Sigmoid colon (tissue), 6 donors: ENCODE measurements at regions not wholly inside any gene's neighbourhood (a gene's known extent, or its start where the extent isn't known, plus 50 kb on each side); places are given as distances from the start of the nearest gene placed in this dataset.
"Not testable (repeated sequence)": the region's sequence is repeated elsewhere in the genome, so short reads cannot be mapped to it uniquely, and the experiment has no call there.

ENCODE experiments used
- DNase-seq: peaks from one replicate; pipeline ENCODE4 v3.0.0-alpha.2; 2019
- H3K27ac ChIP-seq, 4 donors: fragments of 200-600 bp; sonication (generic); one replicate each; pipeline ENCODE4 v1.5.1; 2016 to 2019; ENCODE audit warnings: mild to moderate bottlenecking in 1 of 4
- H3K27me3 ChIP-seq, 3 donors: fragments of 200-600 bp; sonication (generic); one replicate each; pipeline ENCODE4 v1.5.1; 2019; ENCODE audit warnings: mild to moderate bottlenecking in 1 of 3
- H3K36me3 ChIP-seq, 4 donors: fragments of 200-600 bp; sonication (generic); one replicate each; pipeline ENCODE4 v1.5.1; 2016 to 2019
- H3K4me1 ChIP-seq, 4 donors: fragments of 200-600 bp; sonication (generic); one replicate each; pipeline ENCODE4 v1.5.1; 2017 to 2019
- H3K4me3 ChIP-seq, 4 donors: fragments of 200-600 bp; sonication (generic); one replicate each; pipeline ENCODE4 v1.5.1; 2017 to 2019; ENCODE audit warnings: mild to moderate bottlenecking in 2 of 4, moderate library complexity in 1 of 4
- H3K9me3 ChIP-seq, 4 donors: fragments of 200-600 bp in 3 of 4; sonication (generic) in 3 of 4; one replicate each; pipeline versions ENCODE4 v1.5.1 to v1.6.1; 2013 to 2019
- CTCF ChIP-seq, 4 experiments: fragments of 450-650 bp in 3 of 4; fragments of 200-600 bp in 1 of 4; IDR thresholded peaks; one replicate each; pipeline ENCODE4 v1.5.1; 2016 to 2019; ENCODE audit warnings: antibody characterized with exemption in 4 of 4, mild to moderate bottlenecking in 3 of 4, moderate library complexity in 2 of 4
- EP300 ChIP-seq, 4 donors: sonication (generic); formaldehyde crosslinking; IDR thresholded peaks; one replicate each; pipeline ENCODE4 v1.6.1; 2017; ENCODE audit warnings: antibody characterized with exemption in 4 of 4
- POLR2A ChIP-seq, 2 donors: fragments of 450-650 bp; IDR thresholded peaks; one replicate each; pipeline ENCODE4 v1.6.1; 2016; ENCODE audit warnings: antibody characterized with exemption in 2 of 2, mild to moderate bottlenecking in 2 of 2, moderate library complexity in 2 of 2
- POLR2AphosphoS5 ChIP-seq, 4 donors: sonication (generic); formaldehyde crosslinking; IDR thresholded peaks; one replicate each; pipeline ENCODE4 v1.6.1; 2017; ENCODE audit warnings: antibody characterized with exemption in 4 of 4
- WGBS, 2 donors: extraction: QIAGEN DNeasy Blood & Tissue Kit; methylation state at CpG; one replicate each; pipeline ENCODE4 v1.1.7; 2013; 5-methylcytosine and 5-hydroxymethylcytosine counted together
- intact Hi-C: fragments of 100-400 bp; cut with DNase I; formaldehyde crosslinking; loops from one replicate; pipeline ENCODE4 v1.15.1; 2023
- donor health status: healthy with polysubstance abuse.
- donor health status: healthy.

GRCh38 chr5:164148292-164148691 lies 642.9 kb downstream of the MAT2B start:
- no peak for DNase-seq
- H3K27ac ChIP-seq = no peak overlapping the region
- H3K4me1 ChIP-seq = no peaks in the 10 kb centered on the region
- intact Hi-C loops = no loop called here
- H3K9me3 ChIP-seq = no peaks in the 10 kb centered on the region
- no peak overlapping the region for H3K4me3 ChIP-seq
- no peaks in the 10 kb centered on the region for H3K27me3 ChIP-seq
- WGBS, 2 donors = 67 to 78% methylated on average over 4 of the region's 4 CpGs
- H3K36me3 ChIP-seq = no peaks in the 10 kb centered on the region
- no peak for TF ChIP-seq EP300 (IDR thresholded peaks at IDR 0.05)
- no peak for TF ChIP-seq CTCF (IDR thresholded peaks at IDR 0.05)
- TF ChIP-seq POLR2AphosphoS5 (IDR thresholded peaks at IDR 0.05) = no peak
- TF ChIP-seq POLR2A (IDR thresholded peaks at IDR 0.05) = no peak

DNA sequence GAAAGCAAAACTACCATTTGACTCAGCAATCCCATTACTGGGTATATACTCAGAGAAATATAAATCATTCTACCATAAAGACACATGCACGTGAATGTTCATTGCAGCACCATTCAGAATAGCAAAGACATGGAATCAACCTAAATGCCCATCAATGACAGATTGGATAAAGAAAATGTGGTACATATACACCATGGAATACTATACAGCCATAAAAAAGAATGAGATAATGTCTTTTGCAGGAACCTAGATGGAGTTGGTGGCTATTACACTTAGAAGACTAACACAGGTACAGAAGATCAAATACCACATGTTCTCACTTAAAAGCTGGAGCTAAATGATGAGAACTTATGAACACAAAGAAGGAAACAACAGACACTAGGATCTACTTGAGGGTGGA lies 647.1 kb downstream of the MAT2B start:
- H3K27ac ChIP-seq, H3K4me3 ChIP-seq, intact Hi-C loops, H3K27me3 ChIP-seq, DNase-seq, H3K9me3 ChIP-seq, H3K36me3 ChIP-seq: not testable (repeated sequence)
- peaks cover 0 to 10% (median 0%) of the 10 kb centered on the region in 4 donors for H3K4me1 ChIP-seq
- WGBS, 2 donors = 83 to 88% methylated on average over 1 of the region's 1 CpG

DNA sequence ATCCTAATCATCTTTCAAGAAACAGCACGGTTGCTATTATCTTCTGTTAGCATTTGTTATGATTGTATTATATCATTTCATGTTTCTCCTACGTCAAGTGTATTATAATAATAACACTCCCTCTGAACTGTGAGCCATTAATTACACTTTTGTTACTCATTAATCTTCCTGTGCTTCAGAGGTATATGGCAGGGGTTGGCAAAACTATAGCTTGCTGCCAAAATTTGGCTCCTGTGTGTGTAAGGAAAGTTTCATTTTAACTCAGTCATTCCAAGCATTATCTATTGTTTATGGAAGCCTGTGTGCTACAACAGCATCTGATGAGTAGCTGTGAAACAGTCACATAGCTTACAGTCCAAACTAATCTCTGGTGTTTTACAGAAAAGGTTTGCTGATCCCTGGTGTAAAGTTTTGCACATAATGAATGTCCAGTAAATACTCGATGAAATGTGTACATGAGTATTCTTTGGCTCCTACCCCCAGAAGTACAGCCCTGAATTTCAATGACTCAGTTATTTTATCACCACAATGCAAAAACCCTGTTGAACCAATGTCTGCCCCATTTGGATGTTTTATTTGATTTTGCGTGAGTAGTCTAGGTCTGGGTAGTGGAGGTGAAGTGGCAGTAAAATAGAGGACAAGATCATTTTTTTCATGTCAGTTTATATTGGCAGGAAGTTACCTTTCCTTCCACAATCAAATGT lies 648.2 kb downstream of the MAT2B start:
- no peak for TF ChIP-seq CTCF (IDR thresholded peaks at IDR 0.05)
- TF ChIP-seq POLR2A (IDR thresholded peaks at IDR 0.05) = no peak
- no peak for TF ChIP-seq POLR2AphosphoS5 (IDR thresholded peaks at IDR 0.05)
- TF ChIP-seq EP300 (IDR thresholded peaks at IDR 0.05) = no peak
- WGBS, 2 donors = 13 to 50% methylated on average over 4 of the region's 4 CpGs
- no peak for DNase-seq
- Histone ChIP-seq H3K4me1 (peaks cover 0 to 10% (median 0%) of the 10 kb centered on the region in 4 donors), H3K27ac (no peak overlapping the region), H3K9me3 (no peaks in the 10 kb centered on the region), H3K27me3 (no peaks in the 10 kb centered on the region), H3K4me3 (no peak overlapping the region), H3K36me3 (no peaks in the 10 kb centered on the region)
- intact Hi-C loops = no loop called here

GRCh38 chr5:164170814-164171213 lies 665.4 kb downstream of the MAT2B start:
- Histone ChIP-seq H3K4me1 (no peaks in the 10 kb centered on the region), H3K27ac (no peak overlapping the region), H3K4me3 (no peak overlapping the region), H3K27me3 (no peaks in the 10 kb centered on the region), H3K36me3 (no peaks in the 10 kb centered on the region), H3K9me3 (no peaks in the 10 kb centered on the region)
- no peak for TF ChIP-seq EP300 (IDR thresholded peaks at IDR 0.05)
- TF ChIP-seq POLR2AphosphoS5 (IDR thresholded peaks at IDR 0.05) = no peak
- TF ChIP-seq POLR2A (IDR thresholded peaks at IDR 0.05) = no peak
- TF ChIP-seq CTCF (IDR thresholded peaks at IDR 0.05) = no peak
- 84 to 90% methylated on average over 5 of the region's 5 CpGs for WGBS, 2 donors
- intact Hi-C loops = no loop called here
- DNase-seq = no peak

- Histone ChIP-seq H3K9me3 (no peaks in the 10 kb centered on the region), H3K4me1 (no peaks in the 10 kb centered on the region), H3K27ac (no peak overlapping the region), H3K27me3 (no peaks in the 10 kb centered on the region), H3K4me3 (no peak overlapping the region), H3K36me3 (no peaks in the 10 kb centered on the region)
- DNase-seq = no peak
- TF ChIP-seq CTCF (IDR thresholded peaks at IDR 0.05) = no peak
- no peak for TF ChIP-seq POLR2AphosphoS5 (IDR thresholded peaks at IDR 0.05)
- no peak for TF ChIP-seq EP300 (IDR thresholded peaks at IDR 0.05)
- no peak for TF ChIP-seq POLR2A (IDR thresholded peaks at IDR 0.05)
- 78 to 81% methylated on average over 2 of the region's 2 CpGs for WGBS, 2 donors
- intact Hi-C loops = no loop called here
Observed at GRCh38 chr5:164175083-164175482, 669.7 kb downstream of the MAT2B start.
